ENCODE measurements at regions not wholly inside any gene's neighbourhood (a gene's known extent, or its start where the extent isn't known, plus 50 kb on each side); places are given as distances from the start of the nearest gene placed in this dataset.

- TF ChIP-seq POLR2A (IDR thresholded peaks at IDR 0.05; ENCODE audit: low read depth, low read length) (no peak), CTCF (conservative IDR thresholded peaks at IDR 0.05; ENCODE audit: low read depth, low read length) (no peak), USF2 (IDR thresholded peaks at IDR 0.05; ENCODE audit: low read depth, low read length) (no peak)
Measured at GRCh38 chr3:46131884-46132450, 76.1 kb downstream of the CCR1 start.

Measured in IMR-90 (cell line).